Upper lobe of right lung (tissue), 1 donor: ENCODE measurements at regions not wholly inside any gene's neighbourhood (a gene's known extent, or its start where the extent isn't known, plus 50 kb on each side); places are given as distances from the start of the nearest gene placed in this dataset.

Experiments used
- ATAC-seq: fragments of 200-7000 bp; cut with Tn5 transposase; one replicate; pipeline ENCODE4 v1.9.1; 2020; ENCODE audit warnings: mild to moderate bottlenecking, moderate library complexity
- DNase-seq: peaks from one replicate; pipeline ENCODE4 v3.0.0-alpha.2; 2020
- H3K27ac ChIP-seq: fragments of 200-600 bp; one replicate; pipeline ENCODE4 v1.8.0; 2022
- H3K27me3 ChIP-seq: fragments of 200-600 bp; one replicate; pipeline ENCODE4 v1.8.0; 2022; ENCODE audit warnings: mild to moderate bottlenecking
- H3K36me3 ChIP-seq: fragments of 200-600 bp; one replicate; pipeline ENCODE4 v1.8.0; 2022
- H3K4me1 ChIP-seq: fragments of 200-600 bp; one replicate; pipeline ENCODE4 v1.8.0; 2022
- H3K4me3 ChIP-seq: fragments of 200-600 bp; one replicate; pipeline ENCODE4 v1.8.0; 2022; ENCODE audit warnings: mild to moderate bottlenecking
- H3K9me3 ChIP-seq: fragments of 200-600 bp; one replicate; pipeline ENCODE4 v1.8.0; 2022
- CTCF ChIP-seq: fragments of 200-600 bp; IDR thresholded peaks from one replicate; pipeline ENCODE4 v1.8.0; 2022; ENCODE audit warnings: antibody characterized with exemption
- intact Hi-C: fragments of 100-400 bp; cut with DNase I; formaldehyde crosslinking; loops from one replicate; pipeline ENCODE4 v1.11.0; 2022
- donor health status: DM: no; HTN: yes; CAD: no; lungs with severe emphysema.

DNA sequence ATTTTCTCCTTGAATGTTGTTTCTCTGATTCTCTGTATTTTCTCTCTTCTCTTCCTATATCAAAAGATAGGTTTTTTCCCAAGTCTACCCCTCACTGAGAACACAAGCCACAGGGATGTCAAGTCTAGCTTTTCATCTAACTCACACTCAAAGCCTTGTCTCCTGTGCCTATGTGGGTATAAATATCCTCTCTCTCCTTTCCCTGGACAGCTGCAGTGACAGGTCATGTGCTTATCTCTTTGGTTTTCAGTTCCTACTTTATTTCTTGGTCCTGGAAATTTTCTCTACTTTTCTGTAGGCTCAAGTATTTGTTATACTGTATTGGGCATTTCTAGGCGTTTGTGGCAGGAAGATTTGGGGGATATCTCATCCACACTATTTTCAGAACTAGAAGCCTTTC lies 182.4 kb upstream of the MVB12B start:
- H3K4me3 ChIP-seq, result no peak overlapping the region
- intact Hi-C loops, result no loop called here

DNA sequence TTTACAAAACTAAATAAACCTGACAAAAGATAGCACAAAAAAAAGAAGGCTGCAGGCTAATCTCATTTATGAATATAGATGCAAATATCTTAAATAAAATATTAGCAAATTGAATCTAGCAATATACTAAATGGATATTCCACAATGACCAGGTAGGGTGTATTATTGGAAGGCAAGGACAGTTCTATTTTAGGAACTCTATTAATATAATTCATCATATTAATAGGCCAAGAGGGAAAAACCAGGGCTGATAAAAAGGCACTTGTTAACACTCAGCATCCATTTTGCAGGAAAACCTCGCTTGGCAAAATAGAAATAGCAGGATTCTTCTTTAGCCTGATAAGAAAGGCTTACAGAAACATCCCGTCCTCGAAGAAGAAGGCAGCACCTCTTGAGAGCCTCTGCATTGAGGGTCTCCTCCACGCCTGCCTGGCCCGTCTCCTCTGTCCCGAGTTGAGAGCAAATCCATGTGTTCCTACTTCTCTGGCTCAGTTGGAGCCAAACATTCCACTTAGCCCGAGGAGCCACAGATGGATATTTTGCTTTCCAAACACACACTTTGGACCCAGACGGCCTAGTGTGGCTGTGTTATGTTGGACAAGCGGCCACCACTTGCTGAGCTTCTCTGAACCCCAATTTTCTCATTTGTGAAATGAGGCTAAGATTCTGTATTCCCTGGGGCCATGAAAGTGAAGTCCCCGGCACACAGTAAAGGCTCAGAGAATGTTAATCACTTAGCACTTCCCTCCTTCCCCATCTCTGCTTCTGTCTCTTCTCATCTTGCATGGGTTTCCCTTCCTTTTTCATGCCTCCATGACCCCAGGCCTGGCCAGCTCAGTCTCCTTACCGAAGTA lies 181.8 kb upstream of the MVB12B start:
- ATAC-seq, result no peak
- intact Hi-C loops, result no loop called here
- peaks cover 23% of the 10 kb centered on the region for H3K27me3 ChIP-seq

More for the DNA sequence above, 182.4 kb upstream of the MVB12B start:
- TF ChIP-seq CTCF, result no peak
- Histone ChIP-seq H3K9me3 (no peaks in the 10 kb centered on the region), H3K27ac (no peak overlapping the region), H3K27me3 (peaks cover 25% of the 10 kb centered on the region), H3K36me3 (no peaks in the 10 kb centered on the region), H3K4me1 (no peaks in the 10 kb centered on the region)
- ATAC-seq, result no peak
- no peak for DNase-seq

GRCh38 chr9:126145887-126146253 lies 180.8 kb upstream of the MVB12B start:
- ATAC-seq, result no peak
- intact Hi-C loops, result no loop called here
- Histone ChIP-seq H3K9me3 (no peaks in the 10 kb centered on the region), H3K4me1 (no peaks in the 10 kb centered on the region), H3K36me3 (no peaks in the 10 kb centered on the region), H3K27me3 (peaks cover 22% of the 10 kb centered on the region), H3K27ac (no peak overlapping the region), H3K4me3 (no peak overlapping the region)
- no peak for DNase-seq
- TF ChIP-seq CTCF, result no peak

More for the DNA sequence above, 181.8 kb upstream of the MVB12B start:
- peak; percentile 2 for DNase-seq
- H3K4me1 ChIP-seq, result no peaks in the 10 kb centered on the region
- H3K27ac ChIP-seq, result no peak overlapping the region
- H3K4me3 ChIP-seq, result no peak overlapping the region
- no peaks in the 10 kb centered on the region for H3K36me3 ChIP-seq
- no peaks in the 10 kb centered on the region for H3K9me3 ChIP-seq
- no peak for TF ChIP-seq CTCF

DNA sequence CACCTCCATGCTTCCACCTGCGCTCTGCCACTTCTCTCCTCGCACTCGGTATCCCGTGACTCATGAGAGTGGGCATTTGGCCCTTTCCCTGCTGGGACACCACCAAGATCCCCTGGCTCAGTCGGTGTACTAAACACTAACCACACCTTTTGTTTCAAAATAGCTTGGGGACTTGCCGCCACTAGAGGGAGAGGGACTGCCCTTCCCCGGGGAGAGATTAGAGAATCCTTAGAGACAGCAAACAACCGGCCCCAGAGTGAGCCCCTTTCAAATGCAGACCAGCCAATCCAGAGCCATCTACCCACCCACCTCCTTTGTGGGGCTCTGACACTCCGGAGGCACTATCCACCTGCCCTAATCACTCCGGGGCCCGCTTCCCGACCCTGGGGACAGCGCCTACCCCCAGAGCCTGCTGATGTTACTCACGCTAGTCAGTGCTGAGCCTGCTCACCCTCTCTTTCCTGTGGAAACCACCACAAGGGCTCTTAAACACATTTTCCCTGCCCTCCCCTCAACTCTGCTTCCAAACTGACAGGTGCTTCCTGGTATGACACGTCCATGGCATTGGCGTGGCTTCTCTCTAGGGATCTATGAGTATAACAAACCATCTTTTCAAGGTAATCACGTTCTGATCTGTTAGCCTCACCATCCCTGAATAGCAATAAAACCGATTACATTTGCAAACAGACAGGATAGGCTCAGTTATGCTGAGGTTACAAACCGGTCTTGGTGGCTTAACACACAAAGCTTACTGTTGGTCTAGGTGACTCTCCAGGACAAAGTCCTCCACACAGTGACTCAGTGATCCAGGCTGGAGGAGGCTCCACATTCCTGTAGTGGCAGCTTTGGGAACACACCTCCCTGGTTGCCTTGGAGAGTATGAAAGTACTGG lies 180.1 kb upstream of the MVB12B start:
- Histone ChIP-seq H3K27me3 (peaks cover 22% of the 10 kb centered on the region), H3K27ac (no peak overlapping the region), H3K4me1 (no peaks in the 10 kb centered on the region), H3K36me3 (no peaks in the 10 kb centered on the region), H3K4me3 (no peak overlapping the region), H3K9me3 (no peaks in the 10 kb centered on the region)
- ATAC-seq, result peak; percentile 52
- DNase-seq, result peak; percentile 45
- TF ChIP-seq CTCF, result peak; percentile 31
- intact Hi-C loops, result no loop called here

GRCh38 chr9:126147186-126147935 lies 179.3 kb upstream of the MVB12B start:
- intact Hi-C loops, result no loop called here
- Histone ChIP-seq H3K4me1 (no peaks in the 10 kb centered on the region), H3K9me3 (no peaks in the 10 kb centered on the region), H3K4me3 (no peak overlapping the region), H3K36me3 (no peaks in the 10 kb centered on the region), H3K27me3 (peaks cover 27% of the 10 kb centered on the region), H3K27ac (no peak overlapping the region)
- DNase-seq (peak; percentile 21), ATAC-seq (no peak)
- no peak for TF ChIP-seq CTCF
